Endometrium (tissue), 2 donors: ENCODE measurements at regions not wholly inside any gene's neighbourhood (a gene's known extent, or its start where the extent isn't known, plus 50 kb on each side); places are given as distances from the start of the nearest gene placed in this dataset.

Experiments
- FAIRE-seq: peaks from 2 replicates; lab custom pipeline; 2012; peaks lifted over from hg19 to GRCh38; lab: Jason Lieb, UNC
- donor health status: control.
- donor health status: control.

DNA sequence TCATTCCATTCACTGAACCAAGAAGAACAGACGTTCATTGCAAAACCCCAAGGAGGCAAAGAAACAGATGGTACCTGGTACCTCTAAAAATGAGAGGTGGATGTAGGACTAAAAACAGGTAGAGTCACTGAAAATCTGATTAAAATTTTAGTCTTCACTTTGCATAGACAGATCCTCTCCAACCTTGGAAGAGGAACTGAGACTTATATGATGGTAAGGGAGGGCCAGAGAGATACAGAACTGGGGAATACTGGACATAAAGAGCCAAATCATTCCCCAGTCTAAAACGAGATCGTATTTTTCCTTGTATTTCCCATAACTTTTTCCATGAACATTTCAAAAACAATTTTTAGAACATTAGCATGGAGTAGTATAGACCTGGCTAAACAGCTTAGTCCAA is 59.7 kb upstream of the SPOPL start:
- FAIRE-seq: no peak

DNA sequence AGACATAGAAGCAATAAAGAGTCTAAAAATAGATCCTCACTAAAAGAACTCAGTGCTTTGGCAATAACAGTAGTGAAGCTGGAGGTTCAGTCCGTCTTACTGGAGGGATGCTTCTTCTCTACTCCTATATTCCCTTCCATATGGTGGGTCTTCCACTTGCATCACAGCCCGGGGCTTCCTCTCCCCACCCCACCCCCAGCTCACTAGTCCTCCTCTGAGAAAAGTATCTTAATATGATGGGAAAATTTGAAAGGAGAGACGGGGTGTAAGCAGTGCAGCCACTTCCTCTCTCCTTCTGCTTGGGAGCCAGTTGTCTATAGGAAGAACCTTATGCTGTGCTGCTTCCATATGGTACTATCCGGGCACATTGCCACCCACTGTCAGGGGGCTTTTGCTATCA is 57.2 kb upstream of the SPOPL start:
- no peak for FAIRE-seq

DNA sequence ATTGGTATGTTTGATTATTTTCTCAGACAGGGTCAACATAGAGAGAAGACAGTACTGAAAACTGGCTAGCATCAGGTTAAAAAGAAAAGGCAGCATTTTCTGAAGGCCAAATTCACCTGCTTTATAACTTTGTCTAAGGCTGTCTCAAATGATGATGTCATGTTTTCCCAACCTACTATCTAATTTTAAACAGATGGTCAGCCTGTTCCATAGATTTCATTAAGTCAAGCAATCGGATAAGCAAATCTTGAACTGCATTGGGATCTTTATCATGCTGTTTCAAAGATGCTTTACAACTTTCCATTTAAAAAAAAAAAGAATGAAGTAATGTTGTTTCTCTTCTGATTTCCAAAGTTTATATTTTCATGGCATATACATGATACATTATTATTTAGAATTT is 56.3 kb upstream of the SPOPL start:
- no peak for FAIRE-seq

DNA sequence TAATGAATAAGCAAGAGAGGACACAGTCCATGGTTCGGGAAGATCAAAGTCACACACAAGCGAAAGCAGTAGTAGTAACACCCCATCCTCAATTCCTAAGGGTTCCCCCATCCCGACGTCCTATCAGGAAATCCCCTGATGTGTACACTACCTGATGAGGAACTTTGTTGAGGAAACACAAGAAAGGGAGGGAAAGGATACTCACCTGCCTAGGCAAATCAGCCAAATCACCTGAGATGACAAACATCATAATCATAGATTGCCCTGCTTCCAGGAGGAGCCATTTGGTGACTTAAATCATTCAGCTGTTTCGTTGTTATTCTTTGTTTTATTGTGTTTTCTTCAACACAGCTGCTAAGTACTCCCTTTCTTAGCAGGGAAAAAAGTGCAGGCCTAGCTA is 55.5 kb upstream of the SPOPL start:
- FAIRE-seq: no peak

DNA sequence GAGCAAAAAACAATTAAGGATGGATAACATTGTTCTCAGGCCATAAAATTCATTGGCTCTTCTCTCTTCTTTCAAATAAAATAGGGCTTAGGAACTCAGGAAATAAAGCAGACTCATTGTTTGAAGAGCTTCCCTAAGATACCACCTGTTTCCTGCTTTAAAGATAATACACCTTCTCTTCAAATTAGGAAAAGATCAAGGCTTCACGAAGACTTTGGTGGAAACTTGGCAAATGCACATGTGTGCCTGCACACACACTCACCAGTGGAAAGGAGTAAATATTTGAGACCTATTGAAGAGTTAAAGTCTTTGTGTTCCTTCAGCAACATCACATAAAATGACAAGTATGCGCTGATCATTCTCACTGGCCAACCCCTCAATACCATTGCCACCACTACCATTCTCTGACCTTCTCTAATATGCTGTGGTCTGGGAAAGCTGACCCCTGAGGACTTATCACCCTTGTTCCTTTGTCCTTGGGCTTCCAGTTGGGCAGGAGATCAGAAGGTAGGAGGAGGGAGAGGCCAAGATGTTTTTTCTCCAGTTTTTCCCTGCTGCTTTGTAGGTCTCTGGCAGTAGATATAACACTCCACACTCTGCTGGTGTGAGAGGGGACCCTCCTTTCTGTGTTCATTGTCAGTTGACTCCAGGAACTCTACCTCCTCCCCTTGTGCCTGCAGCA is 53.5 kb upstream of the SPOPL start:
- FAIRE-seq: no peak
